GM21529 (cell line): ENCODE measurements at regions not wholly inside any gene's neighbourhood (a gene's known extent, or its start where the extent isn't known, plus 50 kb on each side); places are given as distances from the start of the nearest gene placed in this dataset.

Experiments
- ATAC-seq: cut with Tn5 transposase; IDR thresholded peaks from one replicate; pipeline ENCODE4 v1.9.1; 2021; ENCODE audit not compliant: unreplicated experiment

DNA sequence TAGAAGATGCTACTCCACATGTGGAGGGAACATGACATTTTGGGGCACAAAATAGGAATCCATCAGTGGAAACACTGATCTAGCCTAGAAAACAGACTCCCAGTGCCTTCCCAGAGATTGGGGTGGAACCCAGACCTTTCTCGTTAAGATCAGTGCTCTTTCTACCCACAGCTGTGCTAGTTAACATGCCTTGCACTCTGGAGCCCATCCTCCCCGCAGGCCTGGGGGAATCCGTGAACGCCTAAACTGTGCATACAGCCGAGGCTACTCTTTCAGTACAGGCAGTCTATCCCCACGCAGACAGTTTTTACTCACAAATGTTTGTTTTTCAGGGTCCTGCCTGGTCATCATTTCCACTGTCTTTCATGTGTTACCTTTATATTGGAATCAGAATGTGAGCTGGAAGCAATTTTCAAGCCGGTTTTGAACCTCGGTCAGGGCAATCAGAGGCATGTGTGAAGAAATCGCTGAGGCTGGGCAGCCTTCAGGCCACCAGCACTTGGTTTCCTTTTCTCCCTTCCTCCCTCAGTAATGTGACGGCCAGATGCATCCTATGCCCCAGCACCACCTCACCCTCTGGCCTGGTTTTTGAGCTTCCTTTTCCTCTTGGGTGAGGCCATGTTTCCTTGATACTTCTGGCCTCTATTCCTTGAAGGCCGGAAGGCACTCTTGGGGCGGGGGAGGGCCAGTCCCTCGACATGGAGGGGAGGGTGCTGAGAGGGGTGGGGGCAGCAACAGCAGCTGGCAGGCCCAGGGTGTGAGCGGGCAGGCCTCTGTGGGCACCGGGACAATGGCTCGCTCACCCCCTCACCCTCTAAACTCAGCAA lies 123.6 kb upstream of the GALNT15 start:
- ATAC-seq = no peak

DNA sequence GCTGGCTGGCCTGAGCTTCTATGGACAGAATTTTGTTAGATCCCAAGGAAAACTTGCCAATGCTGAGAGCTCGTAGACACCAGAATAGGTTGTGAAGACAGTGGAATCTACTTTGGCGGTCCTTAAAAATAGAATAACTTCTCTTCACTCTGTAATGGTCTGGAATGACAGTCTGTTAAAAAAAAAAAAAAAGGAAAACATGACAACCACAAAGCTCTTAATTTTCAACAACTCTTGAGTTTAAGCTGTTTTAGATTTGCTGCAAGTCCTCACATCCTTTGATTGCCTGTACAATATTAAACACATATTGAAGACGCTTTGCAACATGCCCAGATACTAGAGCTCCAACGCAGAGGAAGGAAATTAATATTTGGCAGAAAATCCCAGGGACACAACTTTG lies 122.8 kb upstream of the GALNT15 start:
- no peak for ATAC-seq

DNA sequence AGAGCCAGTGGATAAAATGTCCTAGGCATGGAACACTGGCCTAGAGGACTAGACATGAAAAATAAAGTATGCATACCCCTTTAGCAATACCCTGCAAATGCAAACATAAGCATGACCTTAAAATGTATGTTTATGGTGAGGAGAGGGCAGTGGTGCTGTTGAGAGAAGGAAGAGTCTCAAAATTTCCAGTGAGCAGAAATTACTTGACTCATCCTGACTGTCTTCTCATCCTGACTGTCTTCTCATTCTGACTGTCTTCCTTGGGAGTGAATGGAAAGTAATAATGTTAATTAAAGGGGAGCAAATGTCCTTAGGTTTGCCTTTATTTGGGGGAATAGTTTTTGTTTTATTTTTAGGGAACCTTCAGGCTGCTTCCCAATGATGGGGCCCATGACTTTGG lies 121.5 kb upstream of the GALNT15 start:
- ATAC-seq = no peak

DNA sequence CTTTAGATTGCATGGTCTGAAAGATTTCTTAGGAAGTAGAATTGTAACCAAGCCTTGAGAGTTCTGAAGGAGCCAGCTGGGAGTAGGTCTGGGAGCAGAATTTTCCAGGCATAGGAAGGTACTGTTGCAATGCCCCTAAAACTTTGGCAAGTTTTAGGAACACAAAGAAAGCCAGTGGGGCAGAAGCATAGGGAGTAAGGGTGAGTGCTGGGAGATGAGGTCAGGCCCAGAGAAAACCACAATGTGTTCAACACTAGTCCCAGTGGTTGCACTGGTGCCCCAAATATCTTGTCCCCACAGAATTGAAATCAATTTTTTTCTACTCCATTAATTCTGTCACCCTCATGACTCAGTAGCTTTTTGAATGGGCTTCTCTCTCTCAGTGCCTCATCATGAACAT lies 120.7 kb upstream of the GALNT15 start:
- no peak for ATAC-seq

DNA sequence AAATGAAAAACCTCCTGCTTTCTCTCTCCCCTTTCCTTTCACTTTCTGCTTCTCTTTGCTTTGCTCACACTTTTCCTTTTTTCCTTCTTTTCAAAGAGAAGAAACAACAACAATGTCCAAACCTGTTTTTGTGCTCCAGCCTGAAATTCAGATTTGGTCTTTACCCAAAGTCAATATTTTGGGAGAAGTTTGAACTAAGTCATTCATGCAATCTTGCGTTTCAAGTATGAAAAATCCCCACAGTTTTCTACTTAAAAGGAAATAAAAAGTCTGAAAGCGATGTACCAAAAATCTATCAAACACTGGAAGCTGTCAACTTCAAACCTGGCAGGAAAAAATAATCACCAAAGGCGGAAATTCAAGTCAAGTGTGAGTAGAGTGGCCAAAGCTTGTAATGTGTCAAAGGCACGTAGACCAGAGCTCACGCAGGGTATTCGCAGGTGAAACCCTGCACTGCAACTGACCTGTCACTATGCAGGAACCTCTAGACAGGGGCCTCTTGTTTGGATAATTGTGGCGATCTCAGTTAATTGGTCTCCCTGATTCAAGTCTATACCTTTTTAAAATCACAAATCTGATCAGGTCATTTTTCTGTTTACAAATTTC lies 118.8 kb upstream of the GALNT15 start:
- no peak for ATAC-seq

DNA sequence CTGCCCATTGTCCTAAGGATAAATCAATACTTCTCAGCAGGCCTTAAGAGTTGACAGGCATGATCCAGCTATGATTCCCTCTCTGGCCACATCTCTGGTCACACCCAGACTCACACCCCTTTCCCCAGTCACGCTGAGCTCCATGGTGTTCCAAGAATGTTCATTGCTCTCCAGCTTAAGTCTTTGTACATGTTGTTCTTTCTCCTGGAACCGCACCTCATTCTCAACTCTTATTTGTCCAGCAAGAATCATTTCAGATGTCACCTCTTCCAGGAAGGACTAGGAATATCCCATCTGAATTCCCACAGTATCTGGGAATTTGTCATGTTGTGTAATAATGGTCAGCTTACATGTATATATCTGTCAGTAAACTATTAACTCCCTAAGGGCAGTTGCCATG lies 118.3 kb upstream of the GALNT15 start:
- no peak for ATAC-seq

DNA sequence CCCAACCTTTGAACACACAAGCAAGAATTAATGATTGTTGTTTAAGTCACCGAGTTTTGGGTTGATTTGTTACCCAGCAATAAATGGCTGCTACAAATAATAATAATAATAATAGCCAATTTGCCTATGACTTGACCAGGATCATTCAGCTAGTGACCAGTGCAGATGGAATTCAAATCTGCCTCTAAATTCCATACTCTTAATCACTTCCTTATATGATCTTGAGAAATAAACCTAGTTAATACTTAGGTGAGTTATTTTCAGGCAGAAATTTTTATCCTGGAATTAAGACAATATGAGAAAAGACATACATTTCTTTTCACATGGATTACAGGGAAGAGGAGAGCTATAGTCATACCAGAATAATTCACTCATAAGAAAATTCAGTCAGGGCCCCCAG lies 116.0 kb upstream of the GALNT15 start:
- ATAC-seq = no peak

DNA sequence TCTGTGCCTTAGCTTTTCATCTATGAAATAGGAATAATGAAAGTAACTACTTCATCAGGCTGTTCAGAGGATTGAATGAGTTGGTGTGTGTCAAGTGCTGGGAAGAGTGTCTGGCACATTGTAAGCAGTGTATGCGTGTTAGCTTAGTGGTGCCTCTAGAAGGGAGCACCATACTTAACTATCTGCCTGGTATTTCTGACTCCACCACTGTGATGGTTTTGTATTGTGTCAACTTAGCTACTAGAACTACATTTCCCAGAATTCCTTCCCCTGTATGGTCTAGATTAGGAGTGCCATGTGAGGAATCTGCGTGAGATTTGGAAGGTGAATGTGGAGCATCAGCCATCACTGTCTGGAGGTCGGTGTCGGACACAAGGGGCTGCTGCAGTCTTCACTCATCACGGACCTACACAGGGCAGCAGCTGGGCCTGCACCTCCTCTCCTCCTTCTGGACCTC lies 115.4 kb upstream of the GALNT15 start:
- ATAC-seq = no peak

DNA sequence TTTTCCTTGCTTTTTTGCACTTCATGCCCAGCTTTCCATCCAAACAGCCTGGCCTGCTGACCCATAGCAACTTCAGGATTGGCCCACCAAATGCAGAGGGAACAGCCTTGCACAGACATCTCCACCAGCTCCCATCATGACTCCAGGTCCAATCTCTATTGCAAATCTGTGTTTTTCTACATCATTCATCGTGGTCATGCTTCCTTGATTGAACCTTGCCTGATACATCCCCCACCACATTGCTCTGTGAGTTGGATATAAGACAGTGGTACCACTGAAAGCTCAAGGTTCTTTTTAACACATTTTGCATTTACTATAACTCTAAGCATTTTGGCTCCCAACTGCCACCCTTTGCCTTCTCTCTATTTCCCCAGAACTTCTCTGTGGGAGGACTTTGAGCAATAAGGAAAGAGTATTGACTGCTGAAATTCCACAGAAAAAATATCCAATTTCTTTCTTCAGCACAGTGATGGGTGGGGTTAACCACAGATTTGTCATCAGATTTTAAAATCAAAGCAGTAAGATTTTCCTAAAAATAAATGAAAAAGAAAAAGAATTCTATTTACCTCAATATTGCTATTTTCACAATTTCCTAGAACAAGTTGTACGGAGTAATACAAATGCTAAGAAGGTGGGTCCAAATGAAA lies 114.6 kb upstream of the GALNT15 start:
- no peak for ATAC-seq

DNA sequence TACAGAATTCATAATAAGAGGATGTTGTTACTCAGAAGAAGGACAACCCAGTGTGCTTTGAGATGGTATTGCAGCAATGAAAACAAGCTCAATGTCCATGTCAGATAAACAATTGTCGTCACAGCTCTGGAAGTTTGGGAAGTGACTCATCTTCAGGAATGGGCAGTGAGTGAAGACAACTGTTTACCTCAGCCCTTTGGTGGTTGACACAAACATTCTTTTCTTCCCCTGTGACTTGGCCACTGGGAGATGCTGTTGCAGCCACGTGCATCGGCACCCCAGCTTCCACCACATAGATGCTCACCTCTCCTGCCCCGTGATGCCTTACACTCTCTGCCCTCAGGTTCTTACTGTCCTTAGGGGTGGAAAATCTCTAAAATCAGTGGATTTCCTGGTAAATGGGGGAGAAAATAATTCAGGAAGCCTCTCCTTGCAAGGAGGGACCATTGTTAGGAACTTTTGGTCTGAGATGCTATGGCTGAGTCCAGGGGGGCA lies 114.1 kb upstream of the GALNT15 start:
- ATAC-seq = no peak

DNA sequence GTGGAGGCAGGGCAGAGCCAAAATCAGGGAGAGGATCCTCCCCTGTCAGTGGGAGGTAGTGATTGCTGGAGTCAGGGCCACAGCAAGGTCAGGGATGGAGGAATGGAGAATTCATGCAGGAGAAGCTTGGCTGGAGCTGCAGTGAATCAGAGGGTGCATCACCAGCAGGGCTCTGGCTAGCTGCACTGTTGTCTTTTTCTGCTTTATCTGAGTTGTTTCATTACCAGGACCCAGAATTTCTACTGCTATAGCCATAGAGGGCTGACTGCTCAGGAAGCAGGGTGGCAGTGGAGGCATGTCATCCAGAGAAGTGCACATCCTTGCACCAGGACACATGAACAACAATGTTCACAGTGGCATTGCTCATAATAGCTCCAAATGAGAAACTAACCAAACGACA lies 113.5 kb upstream of the GALNT15 start:
- no peak for ATAC-seq

DNA sequence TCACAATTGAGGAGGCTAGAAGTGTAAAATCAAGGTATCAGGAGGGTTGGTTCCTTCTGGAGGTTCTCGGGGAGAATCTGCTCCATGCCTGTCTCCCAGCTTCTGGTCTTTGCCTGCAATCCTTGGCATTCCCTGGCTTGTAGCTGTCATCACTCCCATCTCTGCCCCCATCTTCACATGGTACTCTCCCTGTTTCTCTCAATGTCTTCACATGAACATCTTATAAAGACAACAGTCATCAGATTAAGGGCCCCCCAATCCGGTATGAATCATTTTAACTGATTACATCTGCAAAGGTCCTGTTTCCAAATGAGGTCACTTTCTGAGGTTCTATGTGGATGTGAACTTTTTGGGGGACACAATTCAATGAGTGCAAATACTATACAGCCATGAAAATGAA lies 113.0 kb upstream of the GALNT15 start:
- no peak for ATAC-seq

DNA sequence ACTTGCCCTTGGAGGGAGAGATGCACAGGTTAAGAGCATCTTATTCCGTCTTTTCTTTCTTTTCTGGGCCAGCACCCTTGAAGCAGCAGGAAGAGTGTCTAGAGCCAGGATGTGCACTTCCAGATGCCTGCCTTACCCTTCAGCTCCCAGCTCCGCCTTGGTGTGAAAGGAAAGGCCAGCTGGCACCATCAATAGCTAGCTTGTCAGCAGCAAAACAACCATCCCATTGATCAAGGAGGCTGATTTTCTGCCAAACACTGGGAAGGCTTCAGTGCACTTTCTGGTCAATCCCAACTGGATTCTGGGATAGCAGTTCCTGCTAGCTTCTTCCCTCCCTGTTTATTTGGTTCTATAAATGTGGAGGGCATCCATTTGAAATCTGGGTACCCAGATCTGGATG lies 110.9 kb upstream of the GALNT15 start:
- ATAC-seq = no peak

DNA sequence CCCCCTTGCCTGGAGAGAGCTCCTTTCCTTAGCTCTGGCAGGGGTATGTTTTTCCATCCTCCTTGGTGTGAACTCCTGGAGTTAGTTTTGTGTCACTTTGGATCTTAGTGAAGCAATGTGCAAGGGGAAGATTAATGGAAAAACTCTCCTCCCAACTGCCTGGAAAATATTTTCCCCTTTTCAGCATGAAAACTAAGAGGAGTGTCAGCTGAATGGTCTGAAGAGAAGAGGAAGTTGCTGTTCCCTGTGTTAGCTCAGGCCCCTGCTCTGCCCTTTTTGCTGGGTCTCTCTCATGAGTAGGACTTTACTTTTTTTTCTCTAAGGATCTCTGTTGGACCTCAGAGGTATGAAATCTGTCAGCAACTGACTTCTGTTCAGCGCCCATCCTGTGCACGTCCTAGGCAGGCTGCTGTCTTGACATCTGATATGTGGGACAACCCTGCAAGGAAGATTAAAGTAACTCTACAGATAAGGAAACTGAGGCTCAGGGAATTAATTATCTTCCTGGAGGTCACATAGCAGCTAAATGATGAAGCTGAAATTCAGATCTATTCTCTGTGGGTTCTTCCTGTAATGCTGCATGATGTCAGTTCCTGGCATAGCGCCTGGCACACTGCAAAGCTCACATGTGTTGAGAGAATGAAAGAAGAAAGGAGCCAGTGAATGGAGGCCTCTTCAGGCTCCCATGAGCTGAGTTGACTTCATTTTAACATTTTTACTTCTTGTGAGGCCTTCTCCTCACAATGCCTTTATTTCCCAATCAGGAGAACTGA lies 109.7 kb upstream of the GALNT15 start:
- no peak for ATAC-seq

DNA sequence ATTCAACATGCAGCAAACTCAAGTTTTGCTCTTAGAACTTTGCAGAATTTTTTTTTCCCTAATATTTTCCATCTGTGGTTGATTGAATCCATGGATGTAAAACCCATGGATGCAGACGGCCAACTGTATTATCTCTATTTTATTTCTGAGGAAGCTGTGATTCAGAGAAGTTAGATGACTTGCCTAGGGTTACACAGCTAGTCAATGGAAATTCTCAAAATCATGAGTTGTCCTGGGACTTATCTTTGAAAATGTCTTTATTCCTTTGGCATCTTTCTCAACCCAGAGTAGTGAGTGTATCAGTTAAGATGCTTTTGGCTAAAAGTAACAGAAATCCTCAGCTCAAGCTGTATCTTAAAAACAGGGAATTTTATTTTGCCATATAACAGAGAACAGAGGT lies 107.9 kb upstream of the GALNT15 start:
- no peak for ATAC-seq

DNA sequence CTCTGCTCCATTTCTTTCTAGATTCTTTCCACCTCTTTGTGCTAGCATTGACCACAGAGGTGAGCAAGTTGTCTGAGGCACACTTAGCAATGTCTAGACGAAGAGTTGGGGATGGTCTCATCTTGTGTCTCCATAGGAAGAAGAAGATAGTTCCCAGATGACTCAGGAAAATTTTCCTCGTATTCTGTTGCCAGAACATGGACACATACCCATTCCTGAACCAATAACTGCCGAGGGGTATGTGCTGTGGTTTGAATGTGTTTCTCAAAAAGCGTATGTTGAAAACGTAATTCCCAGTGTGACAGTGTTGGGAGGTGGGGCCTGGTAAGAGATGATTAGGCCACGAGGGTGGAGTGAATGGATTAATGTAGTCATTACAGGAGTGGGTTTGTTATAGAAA lies 107.5 kb upstream of the GALNT15 start:
- ATAC-seq = no peak

DNA sequence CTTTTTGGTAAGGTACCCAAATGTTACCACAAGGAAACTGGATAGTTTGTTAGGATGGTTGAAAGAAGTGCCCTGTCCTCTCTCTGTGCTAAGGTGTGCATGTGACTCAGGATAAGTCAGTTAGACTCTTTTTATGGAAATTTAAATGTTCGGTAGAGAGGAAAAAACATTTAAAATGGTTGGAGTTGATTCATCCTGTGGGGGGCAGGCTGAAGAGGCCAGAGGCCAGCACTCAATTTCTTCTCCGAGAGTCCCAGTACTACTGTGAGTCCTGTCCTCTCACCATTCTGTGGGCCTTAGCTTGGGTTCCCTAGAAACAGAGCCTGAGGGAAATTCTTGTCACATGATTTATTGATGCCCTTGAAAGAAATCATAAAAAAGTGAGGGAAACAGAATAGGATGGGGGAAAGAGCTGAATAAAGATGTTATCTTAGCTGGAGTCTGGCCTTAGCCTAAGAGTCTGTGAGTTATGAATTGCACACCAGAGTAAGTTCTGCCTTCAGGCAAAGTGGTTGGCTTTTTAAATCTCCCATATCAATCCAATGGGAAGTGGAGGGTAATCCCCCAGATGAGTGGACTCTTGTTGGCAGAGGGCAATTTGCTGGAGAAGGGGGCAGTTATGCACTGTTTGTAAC lies 106.5 kb upstream of the GALNT15 start:
- ATAC-seq = no peak

DNA sequence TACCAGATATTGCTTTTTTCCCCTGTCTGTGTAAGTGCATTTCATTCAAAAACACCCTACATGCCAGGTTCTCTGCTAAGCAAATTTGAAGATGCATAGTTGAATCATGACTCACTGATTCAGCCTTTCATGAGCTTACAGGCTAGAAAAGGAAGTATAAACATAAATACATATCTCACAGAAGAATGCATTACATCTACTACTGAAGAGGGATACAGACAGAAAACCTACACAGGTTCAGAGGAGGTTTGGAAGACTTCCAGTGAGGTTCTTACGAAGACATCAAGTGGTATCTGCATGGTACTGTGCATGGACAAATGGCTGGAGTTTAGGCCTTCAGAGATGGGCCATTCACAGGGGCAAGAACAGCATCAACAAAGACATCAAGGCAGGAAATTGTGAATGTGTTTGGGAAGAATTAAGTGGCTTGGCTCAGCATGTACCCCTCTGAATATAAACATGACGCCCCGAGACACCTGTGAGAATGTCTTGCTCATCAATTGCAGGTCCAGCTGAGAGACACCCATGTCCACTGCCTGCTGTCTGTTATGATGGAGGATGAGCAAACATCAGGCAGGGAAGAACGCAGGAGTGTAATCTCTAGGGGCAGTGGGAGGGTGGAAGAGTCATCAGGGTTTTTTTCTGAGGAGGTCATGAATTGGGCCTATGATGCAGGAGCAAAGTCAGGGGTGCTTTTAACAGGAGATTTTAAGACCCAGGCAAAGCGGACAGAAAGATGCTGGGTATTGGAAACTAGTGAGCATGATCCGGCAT lies 105.1 kb upstream of the GALNT15 start:
- no peak for ATAC-seq

DNA sequence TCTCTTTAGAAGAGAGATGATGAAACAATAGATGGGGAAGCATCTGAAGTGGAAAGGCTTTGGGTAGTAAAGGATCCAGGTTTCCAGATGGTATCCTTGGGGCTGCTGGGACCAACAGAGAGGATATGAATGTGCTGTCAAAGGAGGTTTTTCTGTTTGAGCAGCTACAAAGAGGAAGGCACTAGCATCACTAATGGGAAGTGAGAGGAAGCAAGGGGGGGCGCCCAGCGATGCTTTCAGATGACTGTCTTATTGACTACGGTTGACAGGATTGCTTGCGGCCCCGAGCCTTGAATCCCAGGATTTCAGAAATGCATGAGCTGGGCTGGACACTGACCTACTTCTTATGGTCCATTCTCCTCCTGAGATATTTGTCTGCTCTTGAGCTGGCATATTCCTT lies 103.8 kb upstream of the GALNT15 start:
- ATAC-seq = no peak

DNA sequence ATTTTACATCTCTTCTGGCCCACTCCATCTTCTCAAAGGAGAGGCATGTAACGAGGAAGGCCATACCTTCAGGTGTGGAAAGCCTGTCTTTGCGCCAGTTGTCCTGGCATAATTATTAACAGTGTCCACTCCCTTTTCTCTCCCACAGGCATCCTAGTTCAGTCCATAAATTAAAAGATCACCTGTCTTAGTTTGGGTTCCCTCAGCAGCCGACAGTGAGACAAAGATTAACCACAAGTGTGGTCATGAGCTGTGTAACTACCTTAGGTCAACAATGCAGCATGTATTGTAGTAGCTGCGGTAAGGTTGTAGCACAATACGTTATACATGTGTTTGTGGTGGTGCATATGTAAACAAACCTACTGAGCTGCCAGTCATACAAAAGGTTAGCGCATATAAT lies 103.3 kb upstream of the GALNT15 start:
- ATAC-seq = no peak
